Natural killer cell treated with Interleukin-12 subunit alpha and Interleukin-12 subunit beta and Interleukin-15 and Interleukin-18, amount 100 ng/mL, for 72 hours (primary cell): ENCODE measurements at regions not wholly inside any gene's neighbourhood (a gene's known extent, or its start where the extent isn't known, plus 50 kb on each side); places are given as distances from the start of the nearest gene placed in this dataset.
"Not testable (repeated sequence)": the region's sequence is repeated elsewhere in the genome, so short reads cannot be mapped to it uniquely, and the experiment has no call there.

Experiments used
- ATAC-seq, 2 donors: fragments of 150-1000 bp; cut with Tn5 transposase in 1 of 2; sonication (Bioruptor Pico), chemical (Tn5 transposase) in 1 of 2; 2 replicates each; pipeline ENCODE4 v1.10.0; 2021
- DNase-seq: peaks from one replicate; pipeline ENCODE4 v3.0.0; 2022; ENCODE audit warnings: low spot score
- H3K27ac Mint-ChIP-seq, 2 donors: 1 replicate in 1 of 2; 2 replicates in 1 of 2; pipeline ENCODE4 v1.8.0; 2022; ENCODE audit warnings: mixed read lengths in 2 of 2, mild to moderate bottlenecking in 1 of 2, moderate library complexity in 1 of 2
- H3K27me3 Mint-ChIP-seq, 2 donors: 1 replicate in 1 of 2; 2 replicates in 1 of 2; pipeline ENCODE4 v1.8.0; 2022; ENCODE audit warnings: mixed read lengths in 2 of 2
- H3K36me3 Mint-ChIP-seq: one replicate; pipeline ENCODE4 v1.8.0; 2022; ENCODE audit warnings: mixed read lengths
- H3K4me1 Mint-ChIP-seq, 2 donors: 1 replicate in 1 of 2; 2 replicates in 1 of 2; pipeline ENCODE4 v1.8.0; 2022; ENCODE audit warnings: low read depth in 2 of 2, mixed read lengths in 2 of 2, mild to moderate bottlenecking in 1 of 2
- H3K4me3 Mint-ChIP-seq: one replicate; pipeline ENCODE4 v1.8.0; 2022; ENCODE audit warnings: mixed read lengths
- H3K9me3 Mint-ChIP-seq: 2 replicates; pipeline ENCODE4 v1.8.0; 2022; ENCODE audit warnings: mixed read lengths

- H3K9me3 Mint-ChIP-seq, result peaks cover 28% of the 10 kb centered on the region
- H3K4me3 Mint-ChIP-seq, H3K36me3 Mint-ChIP-seq, DNase-seq, H3K4me1 Mint-ChIP-seq, H3K27ac Mint-ChIP-seq, H3K27me3 Mint-ChIP-seq, ATAC-seq: not testable (repeated sequence)
These were observed 471.7 kb downstream of the RAB38 start for GRCh38 chr11:87703589-87703988.

DNA sequence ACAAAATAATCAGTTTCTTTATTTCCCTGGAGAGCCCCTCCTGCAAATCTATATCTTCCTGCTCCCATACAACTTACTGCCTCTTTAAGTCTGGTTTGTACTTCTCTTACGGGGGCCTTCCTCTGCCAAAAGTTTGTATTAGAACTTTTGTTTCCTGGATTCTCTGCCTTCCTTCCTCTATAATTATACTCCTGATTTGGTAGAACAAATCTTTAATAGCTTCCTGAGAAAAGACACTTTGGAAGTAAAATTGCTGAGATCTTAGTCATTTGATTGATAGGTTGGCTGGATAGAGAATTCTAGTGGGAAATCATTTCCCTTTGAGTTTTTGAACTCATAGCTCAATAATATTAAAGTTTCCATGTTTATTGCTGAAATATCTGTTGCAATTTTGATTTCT lies 499.2 kb downstream of the RAB38 start:
- H3K27me3 Mint-ChIP-seq, result no peaks in the 10 kb centered on the region
- H3K36me3 Mint-ChIP-seq, result no peaks in the 10 kb centered on the region
- DNase-seq (no peak), ATAC-seq (no peak)
- H3K4me1 Mint-ChIP-seq, result no peaks in the 10 kb centered on the region
- H3K4me3 Mint-ChIP-seq, result no peak overlapping the region
- H3K9me3 Mint-ChIP-seq, result peaks cover 6% of the 10 kb centered on the region
- no peak overlapping the region for H3K27ac Mint-ChIP-seq

DNA sequence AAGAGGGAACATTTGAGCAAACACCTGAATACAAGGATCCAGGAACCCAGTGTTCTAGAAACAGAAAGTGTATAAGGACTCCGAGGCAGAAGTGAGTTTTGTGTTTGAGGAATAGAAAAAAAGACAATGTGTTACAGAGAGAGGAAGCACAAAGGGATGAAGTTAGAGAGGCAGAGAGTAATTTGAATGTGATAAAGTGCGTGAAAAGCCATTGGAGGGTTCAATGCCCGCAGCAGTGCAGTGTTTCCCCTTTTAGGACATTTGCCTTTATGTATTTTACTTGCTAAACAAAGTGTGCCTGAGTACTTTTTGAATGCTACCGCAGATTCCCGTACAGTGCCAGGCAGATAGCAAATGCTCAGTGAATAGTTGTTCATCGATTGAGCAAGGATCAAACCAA lies 508.5 kb downstream of the RAB38 start:
- Mint-ChIP-seq H3K9me3 (peaks cover 11% of the 10 kb centered on the region), H3K4me3 (no peak overlapping the region), H3K27me3 (no peaks in the 10 kb centered on the region), H3K4me1 (no peaks in the 10 kb centered on the region), H3K27ac (no peak overlapping the region), H3K36me3 (no peaks in the 10 kb centered on the region)
- DNase-seq (no peak), ATAC-seq (no peak)

DNA sequence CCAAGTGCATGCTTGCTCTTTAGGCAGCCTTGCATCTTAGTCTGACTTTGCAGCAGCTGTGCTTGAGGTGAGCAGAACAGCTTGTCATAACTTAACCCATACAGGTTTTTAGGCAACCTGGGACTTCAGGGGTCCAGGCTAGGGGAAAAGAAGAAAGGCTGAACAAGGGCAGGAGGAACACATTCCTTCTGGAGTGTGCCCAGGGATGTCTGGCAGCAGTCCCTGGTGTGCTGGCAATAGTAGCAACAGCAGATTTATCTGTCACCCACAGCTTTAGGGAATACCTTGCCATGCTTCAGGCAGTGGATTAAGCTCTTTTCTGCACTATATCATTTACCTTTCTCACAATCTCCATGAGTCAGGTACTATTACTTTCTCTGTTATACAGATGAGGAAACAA lies 513.0 kb downstream of the RAB38 start:
- Mint-ChIP-seq H3K36me3 (no peaks in the 10 kb centered on the region), H3K4me1 (no peaks in the 10 kb centered on the region), H3K9me3 (peaks cover 9% of the 10 kb centered on the region), H3K27ac (no peak overlapping the region), H3K27me3 (no peaks in the 10 kb centered on the region), H3K4me3 (no peak overlapping the region)
- ATAC-seq (no peak), DNase-seq (no peak)

GRCh38 chr11:87660926-87661660 lies 514.1 kb downstream of the RAB38 start:
- Mint-ChIP-seq H3K27me3 (no peaks in the 10 kb centered on the region), H3K36me3 (no peaks in the 10 kb centered on the region)

GRCh38 chr11:87659807-87660206 lies 515.4 kb downstream of the RAB38 start:
- H3K4me3 Mint-ChIP-seq, result no peak overlapping the region
- no peak overlapping the region for H3K27ac Mint-ChIP-seq
- peaks cover 10% of the 10 kb centered on the region for H3K9me3 Mint-ChIP-seq
- DNase-seq (no peak), ATAC-seq (no peak)
- no peaks in the 10 kb centered on the region for H3K27me3 Mint-ChIP-seq
- no peaks in the 10 kb centered on the region for H3K4me1 Mint-ChIP-seq
- no peaks in the 10 kb centered on the region for H3K36me3 Mint-ChIP-seq

More at GRCh38 chr11:87660926-87661660, 514.1 kb downstream of the RAB38 start:
- no peaks in the 10 kb centered on the region for H3K4me1 Mint-ChIP-seq
- DNase-seq (no peak), ATAC-seq (no peak)
- peaks cover 9% of the 10 kb centered on the region for H3K9me3 Mint-ChIP-seq
- no peak overlapping the region for H3K27ac Mint-ChIP-seq
- H3K4me3 Mint-ChIP-seq, result no peak overlapping the region

- Mint-ChIP-seq H3K36me3 (no peaks in the 10 kb centered on the region), H3K4me3 (no peak overlapping the region), H3K4me1 (no peaks in the 10 kb centered on the region), H3K27ac (no peak overlapping the region), H3K27me3 (no peaks in the 10 kb centered on the region), H3K9me3 (peaks cover 12% of the 10 kb centered on the region)
- ATAC-seq (no peak), DNase-seq (no peak)
These were observed 529.6 kb downstream of the RAB38 start for GRCh38 chr11:87645626-87646025.

DNA sequence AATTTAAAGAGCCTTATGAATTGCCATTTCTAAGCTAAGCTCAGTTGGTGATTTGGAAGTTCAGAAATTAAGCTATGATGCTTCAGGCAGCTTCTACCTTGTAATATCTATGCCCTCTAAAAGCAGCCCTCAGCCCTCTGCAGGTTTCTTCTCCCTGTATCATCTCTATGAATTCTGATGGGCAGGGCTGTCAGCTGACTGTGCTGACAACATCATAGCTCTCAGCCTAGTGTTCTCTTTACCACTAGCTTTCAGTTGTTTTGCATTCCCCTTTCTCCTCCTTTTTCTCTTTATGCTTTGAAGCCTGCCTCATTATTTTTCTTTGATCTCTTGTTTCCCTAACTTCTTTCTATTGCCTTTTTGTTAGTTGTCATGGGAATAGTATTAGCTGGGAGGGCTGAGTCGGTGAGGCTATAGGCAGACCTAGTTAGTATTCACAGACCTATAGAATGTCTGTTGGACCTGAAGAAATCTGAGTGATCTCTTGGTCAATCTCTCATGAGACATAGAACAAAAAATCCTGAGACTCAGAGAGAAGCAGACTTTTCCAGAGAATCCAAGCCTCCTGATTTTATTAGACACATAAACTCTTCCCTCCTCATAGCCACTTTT lies 535.4 kb downstream of the RAB38 start:
- peaks cover 12% of the 10 kb centered on the region for H3K9me3 Mint-ChIP-seq
- no peak overlapping the region for H3K4me3 Mint-ChIP-seq
- ATAC-seq, result no peak
- H3K27me3 Mint-ChIP-seq, result no peaks in the 10 kb centered on the region
- H3K27ac Mint-ChIP-seq, result no peak overlapping the region
- H3K36me3 Mint-ChIP-seq, result no peaks in the 10 kb centered on the region
- no peak for DNase-seq
- H3K4me1 Mint-ChIP-seq, result no peaks in the 10 kb centered on the region

GRCh38 chr11:87635001-87635400 lies 540.2 kb downstream of the RAB38 start:
- no peaks in the 10 kb centered on the region for H3K36me3 Mint-ChIP-seq
- no peaks in the 10 kb centered on the region for H3K27me3 Mint-ChIP-seq
- DNase-seq (no peak), ATAC-seq (no peak)
- H3K27ac Mint-ChIP-seq, result no peak overlapping the region
- H3K9me3 Mint-ChIP-seq, result peaks cover 10% of the 10 kb centered on the region
- no peaks in the 10 kb centered on the region for H3K4me1 Mint-ChIP-seq
- H3K4me3 Mint-ChIP-seq, result no peak overlapping the region

- H3K27me3 Mint-ChIP-seq, result no peaks in the 10 kb centered on the region
- ATAC-seq, result no peak
- no peak overlapping the region for H3K27ac Mint-ChIP-seq
- H3K9me3 Mint-ChIP-seq, result peaks cover 9% of the 10 kb centered on the region
- H3K36me3 Mint-ChIP-seq, result no peaks in the 10 kb centered on the region
- no peaks in the 10 kb centered on the region for H3K4me1 Mint-ChIP-seq
- no peak overlapping the region for H3K4me3 Mint-ChIP-seq
- no peak for DNase-seq
These were observed 540.9 kb downstream of the RAB38 start for GRCh38 chr11:87634331-87634730.

GRCh38 chr11:87628957-87629356 lies 546.3 kb downstream of the RAB38 start:
- ATAC-seq, result no peak

DNA sequence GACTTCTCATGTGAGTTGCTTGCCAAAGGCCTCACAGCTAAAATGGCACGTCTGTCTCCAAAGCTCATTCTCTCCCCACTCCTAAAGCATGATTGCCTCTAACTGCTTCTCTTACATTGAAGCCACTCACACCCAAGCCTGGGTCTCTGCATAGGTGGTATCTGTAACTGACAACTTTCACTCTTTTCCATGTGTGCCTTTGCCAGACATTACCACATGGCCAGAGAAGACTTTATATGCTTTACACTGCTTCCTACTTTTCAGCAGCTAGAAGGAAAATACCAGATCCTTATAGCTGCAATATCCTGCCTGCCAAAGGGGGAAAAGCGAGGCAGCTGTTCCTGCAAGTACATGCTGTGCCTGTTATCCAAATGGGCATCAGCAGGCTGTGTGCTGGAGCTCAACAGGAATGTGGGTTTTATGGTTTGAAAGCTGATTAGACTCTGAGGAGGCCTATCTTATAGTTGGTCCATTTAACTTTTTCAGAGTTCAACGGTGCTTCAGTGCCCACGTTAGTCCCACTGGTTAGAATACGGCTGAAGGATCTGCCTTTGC lies 547.1 kb downstream of the RAB38 start:
- DNase-seq (no peak), ATAC-seq (no peak)
- Mint-ChIP-seq H3K36me3 (no peaks in the 10 kb centered on the region), H3K27me3 (no peaks in the 10 kb centered on the region), H3K4me1 (no peaks in the 10 kb centered on the region), H3K4me3 (no peak overlapping the region), H3K9me3 (peaks cover 15% of the 10 kb centered on the region), H3K27ac (no peak overlapping the region)

More at GRCh38 chr11:87628957-87629356, 546.3 kb downstream of the RAB38 start:
- Mint-ChIP-seq H3K9me3 (peaks cover 15% of the 10 kb centered on the region), H3K4me3 (no peak overlapping the region), H3K27ac (no peak overlapping the region), H3K4me1 (no peaks in the 10 kb centered on the region), H3K36me3 (no peaks in the 10 kb centered on the region), H3K27me3 (no peaks in the 10 kb centered on the region)
- no peak for DNase-seq

DNA sequence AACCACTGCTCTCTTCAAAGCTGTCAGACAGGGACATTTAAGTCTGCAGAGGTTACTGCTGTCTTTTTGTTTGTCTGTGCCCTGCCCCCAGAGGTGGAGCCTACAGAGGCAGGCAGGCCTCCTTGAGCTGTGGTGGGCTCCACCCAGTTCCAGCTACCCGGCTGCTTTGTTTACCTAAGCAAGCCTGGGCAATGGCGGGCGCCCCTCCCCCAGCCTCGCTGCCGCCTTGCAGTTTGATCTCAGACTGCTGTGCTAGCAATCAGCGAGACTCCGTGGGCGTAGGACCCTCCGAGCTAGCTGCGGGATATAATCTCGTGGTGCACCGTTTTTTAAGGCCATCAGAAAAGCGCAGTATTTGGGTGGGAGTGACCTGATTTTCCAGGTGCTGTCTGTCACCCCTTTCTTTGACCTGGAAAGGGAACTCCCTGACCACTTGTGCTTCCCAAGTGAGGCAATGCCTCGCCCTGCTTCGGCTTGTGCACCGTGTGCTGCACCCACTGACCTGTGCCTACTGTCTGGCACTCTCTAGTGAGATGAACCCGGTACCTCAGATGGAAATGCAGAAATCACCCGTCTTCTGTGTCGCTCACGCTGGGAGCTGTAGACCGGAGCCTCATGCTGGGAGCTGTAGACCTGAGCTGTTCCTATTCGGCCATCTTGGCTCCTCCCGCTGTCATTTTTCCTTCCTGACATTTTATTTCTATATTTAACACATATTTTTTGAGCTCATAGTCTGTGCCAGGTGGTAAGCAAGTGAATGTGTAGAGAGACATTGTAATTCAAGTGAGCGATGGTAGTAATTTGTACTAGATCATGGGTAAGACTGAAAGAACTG lies 551.5 kb downstream of the RAB38 start:
- not testable (repeated sequence) for DNase-seq, H3K4me1 Mint-ChIP-seq, H3K4me3 Mint-ChIP-seq, H3K27ac Mint-ChIP-seq, ATAC-seq, H3K36me3 Mint-ChIP-seq, H3K27me3 Mint-ChIP-seq
- peaks cover 16% of the 10 kb centered on the region for H3K9me3 Mint-ChIP-seq

- peaks cover 4% of the 10 kb centered on the region for H3K36me3 Mint-ChIP-seq
- no peak overlapping the region for H3K4me3 Mint-ChIP-seq
- H3K27me3 Mint-ChIP-seq, result no peaks in the 10 kb centered on the region
- no peak for DNase-seq
- H3K4me1 Mint-ChIP-seq, result no peaks in the 10 kb centered on the region
- peaks cover 8% of the 10 kb centered on the region for H3K9me3 Mint-ChIP-seq
- ATAC-seq, result no peak
- no peak overlapping the region for H3K27ac Mint-ChIP-seq
These were observed 558.7 kb downstream of the RAB38 start for GRCh38 chr11:87616511-87616910.
